G401 (cell line): ENCODE measurements at regions not wholly inside any gene's neighbourhood (a gene's known extent, or its start where the extent isn't known, plus 50 kb on each side); places are given as distances from the start of the nearest gene placed in this dataset.
"Not testable (repeated sequence)": the region's sequence is repeated elsewhere in the genome, so short reads cannot be mapped to it uniquely, and the experiment has no call there.

Experiments
- DNase-seq: peaks from one replicate; pipeline ENCODE4 v3.0.0-alpha.2; 2015; ENCODE audit warnings: low spot score
- in situ Hi-C: cut with HindIII; loops from 2 replicates; pipeline ENCODE4 v1.10.0; 2016; ENCODE audit warnings: low sequenced_read_pairs, mixed read lengths

DNA sequence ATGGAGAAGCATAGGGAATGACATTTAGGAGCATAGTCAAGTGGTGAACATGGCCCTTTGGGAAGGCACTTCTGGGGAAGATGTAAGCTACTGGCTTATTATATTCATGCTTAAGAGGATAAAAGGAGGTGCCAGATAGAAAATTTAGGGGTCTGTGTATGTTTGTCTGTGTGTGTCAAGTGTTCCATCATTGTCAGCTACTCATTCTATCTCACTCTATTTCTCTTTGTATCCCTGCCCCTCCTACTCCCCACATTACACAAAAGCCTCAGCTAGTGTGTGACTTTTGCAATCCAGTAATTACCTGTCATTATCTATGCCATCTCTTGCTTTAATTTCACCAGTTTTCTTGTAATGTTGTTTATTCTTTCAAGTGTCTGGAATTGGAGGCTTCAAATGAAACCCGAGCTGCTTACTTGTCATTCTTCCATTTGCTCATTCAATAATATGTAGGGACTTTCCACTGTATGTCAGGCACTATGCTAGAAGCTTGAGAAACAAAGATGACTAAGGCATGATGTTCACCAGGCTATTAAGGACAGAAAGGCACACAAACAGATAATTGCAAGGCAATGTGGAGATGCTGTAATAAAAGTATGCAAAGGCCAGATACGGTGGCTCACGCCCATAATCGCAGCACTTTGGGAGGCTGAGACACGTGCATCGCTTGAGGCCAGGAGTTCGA lies 229.8 kb upstream of the TEX13C start:
- in situ Hi-C loops: no loop called here
- no peak for DNase-seq

DNA sequence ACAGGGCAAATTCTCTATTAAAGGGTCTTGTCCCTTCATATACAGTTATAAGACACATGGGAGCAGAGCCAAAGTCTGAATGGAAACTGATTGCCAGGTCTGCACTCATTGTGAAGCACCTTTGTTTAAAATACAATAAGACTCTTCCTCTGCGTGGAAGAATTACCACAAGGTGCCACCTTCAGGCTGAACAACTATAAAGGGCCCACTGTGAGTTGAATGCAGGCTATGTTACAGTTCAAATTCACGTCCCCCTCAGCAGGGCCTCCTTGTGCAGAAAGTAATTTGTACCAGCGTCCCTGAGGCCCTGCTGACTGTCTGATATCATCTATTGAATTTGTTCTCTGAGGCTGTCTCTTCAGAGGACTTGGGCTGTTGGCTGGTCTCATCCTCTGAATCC lies 225.8 kb upstream of the TEX13C start:
- in situ Hi-C loops: no loop called here
- DNase-seq: no peak

DNA sequence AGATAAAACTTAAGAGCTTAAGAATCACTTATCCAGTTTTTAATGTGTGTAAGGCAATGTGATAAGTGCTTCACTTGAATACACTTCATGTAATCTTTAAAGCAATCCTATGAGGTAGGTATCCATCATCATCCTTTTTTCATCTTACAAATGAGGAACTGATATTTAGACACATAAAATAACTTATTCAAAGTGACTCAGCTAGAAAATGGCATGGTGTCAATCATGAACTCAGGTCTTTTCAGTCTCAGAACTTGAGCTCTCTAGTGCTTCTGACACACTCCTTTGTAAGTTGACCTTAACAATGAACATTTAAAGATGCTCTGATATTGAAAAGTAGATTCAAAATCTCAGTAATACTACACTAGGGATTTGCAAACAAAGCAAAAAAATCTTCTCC lies 224.8 kb upstream of the TEX13C start:
- in situ Hi-C loops: no loop called here
- no peak for DNase-seq

DNA sequence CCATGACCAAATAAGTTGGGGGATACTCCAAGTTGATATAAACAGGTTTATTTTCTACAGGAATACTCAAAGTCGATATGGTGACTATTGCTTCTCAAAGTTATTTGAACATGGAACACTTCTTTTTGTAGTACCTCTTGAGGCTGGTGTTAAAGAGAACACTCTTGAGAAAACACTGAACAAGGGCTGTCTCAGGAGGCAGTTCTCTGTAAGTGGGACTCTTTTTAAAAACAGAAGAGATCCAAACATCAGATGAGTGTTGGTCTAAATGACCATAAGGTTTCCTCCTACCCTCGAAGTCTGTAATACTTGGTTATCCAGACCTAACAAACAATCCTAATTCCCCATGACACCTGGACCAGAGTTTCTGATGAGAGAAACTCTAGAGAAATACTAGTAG lies 223.2 kb upstream of the TEX13C start:
- in situ Hi-C loops: no loop called here
- DNase-seq: no peak

DNA sequence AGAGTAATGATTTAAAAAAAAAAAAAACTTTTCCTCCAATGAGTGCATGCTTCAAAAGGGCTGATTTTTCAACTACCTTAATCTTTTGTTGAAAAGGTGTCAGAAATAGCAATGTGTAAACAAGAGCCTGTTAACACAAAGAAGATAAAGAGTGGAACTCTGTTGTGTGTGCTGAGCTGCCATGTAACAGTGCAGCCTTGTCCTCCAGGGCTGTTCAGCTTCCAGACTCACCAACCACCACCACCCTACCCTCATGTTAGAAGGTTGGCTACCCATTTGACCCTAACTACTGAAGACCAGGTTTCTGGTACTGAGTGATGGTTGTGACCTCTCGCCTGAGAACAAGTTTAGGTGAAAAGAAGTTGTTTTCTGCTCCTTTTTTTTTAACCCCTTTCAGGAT lies 222.8 kb upstream of the TEX13C start:
- in situ Hi-C loops: no loop called here
- DNase-seq: no peak

DNA sequence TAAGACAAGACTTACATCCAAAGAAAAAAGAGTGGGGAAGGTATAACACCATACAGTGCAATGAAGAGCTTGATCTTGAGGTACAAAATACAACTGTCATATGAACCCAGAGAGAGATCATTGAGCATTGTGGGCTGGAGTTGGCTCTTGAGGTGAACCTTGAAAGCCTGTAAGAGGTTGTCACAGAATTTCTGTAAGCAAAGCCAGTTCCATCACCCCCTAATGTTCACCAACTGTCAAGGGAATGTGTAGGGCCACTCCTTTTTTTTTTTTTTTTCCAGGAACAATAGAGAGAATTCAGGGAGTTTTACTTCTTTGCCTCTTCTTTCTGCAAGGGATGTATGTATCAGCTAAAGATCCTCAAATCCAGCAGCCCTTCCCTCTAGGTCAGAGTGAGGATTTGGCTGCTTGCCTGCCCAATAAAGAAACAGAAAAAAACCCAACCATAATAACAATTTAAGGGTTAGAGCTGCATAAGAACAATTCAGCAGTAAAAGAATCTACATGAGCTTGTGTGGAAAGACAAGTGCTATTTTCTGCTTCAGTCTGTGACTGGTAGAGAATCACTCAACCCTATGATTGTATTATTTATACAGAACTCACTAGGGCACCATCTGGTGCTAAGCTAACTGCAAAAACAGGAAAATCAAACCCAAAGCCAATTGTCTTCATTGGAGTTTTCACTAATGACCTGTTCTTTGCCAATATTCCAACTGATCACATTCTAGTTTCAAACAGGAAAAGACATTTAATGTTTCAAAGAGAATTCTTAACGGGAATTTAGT lies 217.5 kb upstream of the TEX13C start:
- in situ Hi-C loops: no loop called here
- DNase-seq: peak; percentile 83

DNA sequence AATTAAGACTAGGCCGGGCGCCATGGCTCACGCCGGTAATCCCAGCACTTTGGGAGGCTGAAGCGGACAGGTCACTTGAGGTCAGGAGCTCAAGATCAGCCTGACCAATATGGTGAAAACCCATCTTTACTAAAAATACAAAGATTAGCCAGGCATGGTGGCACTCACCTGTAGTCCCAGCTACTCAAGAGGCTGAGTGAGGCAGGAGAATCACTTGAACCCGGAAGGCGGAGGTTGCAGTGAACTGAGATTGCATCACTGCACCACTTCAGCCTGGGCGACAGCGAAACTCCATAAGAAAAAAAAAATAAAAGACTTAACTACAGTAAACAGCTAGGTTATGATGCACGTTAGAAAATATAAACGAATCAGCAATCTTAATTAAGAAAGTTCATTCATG lies 216.0 kb upstream of the TEX13C start:
- in situ Hi-C loops: no loop called here
- no peak for DNase-seq

DNA sequence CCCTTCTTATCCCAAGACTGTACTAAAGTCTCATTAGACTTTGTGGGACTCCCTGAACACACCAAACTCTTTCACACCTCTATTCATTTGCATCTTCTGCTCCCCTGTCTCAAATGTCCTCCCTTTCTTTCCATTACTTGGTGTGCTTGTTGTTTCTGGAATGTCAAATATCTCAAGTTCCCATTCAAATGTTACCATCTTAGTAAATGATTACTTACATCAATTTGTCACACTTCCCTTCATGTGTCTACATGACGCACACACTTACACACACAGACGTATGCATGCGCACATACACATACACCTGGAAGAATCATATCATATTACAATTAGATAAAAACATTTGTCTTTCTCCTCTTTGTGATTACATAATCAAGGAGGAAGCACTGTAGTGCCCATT lies 210.8 kb upstream of the TEX13C start:
- DNase-seq: no peak
- in situ Hi-C loops: no loop called here

DNA sequence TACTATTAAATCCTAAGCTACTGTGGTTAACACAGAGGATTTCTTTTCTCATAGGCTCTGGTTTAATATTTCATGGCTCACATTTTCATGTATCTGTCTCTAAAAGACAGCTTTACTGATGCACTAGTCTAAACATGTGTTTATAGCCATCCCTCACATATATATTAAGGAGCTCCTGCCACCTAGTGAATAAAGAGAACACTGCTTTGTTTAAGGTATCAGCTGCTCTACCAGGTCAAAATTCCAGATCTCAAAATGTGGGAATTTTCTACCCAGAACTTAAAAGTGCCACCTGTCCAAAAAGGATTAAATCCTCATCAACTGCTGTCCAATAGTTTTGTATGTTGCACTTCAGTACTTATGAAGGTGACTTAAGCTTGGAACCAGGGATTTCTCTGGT lies 188.5 kb upstream of the TEX13C start:
- in situ Hi-C loops: no loop called here
- no peak for DNase-seq

DNA sequence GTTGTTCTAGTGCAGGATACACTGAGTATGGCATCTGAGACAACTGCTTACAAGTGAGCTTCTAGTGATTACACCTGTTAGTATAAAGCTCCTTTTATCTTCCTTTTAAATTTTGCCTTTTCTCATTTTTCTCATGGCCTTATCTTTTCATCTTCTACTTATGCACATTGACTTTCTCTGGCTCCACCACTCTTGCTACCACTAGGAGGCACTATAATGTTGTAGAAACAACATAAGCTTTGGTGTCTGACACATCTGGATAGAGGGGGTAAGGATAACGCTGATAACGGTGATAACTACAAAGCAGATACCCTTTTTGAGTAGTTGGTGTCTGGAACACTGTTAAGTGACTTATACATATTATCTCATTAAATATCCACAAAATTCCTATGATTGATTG lies 187.4 kb upstream of the TEX13C start:
- no peak for DNase-seq
- in situ Hi-C loops: no loop called here

DNA sequence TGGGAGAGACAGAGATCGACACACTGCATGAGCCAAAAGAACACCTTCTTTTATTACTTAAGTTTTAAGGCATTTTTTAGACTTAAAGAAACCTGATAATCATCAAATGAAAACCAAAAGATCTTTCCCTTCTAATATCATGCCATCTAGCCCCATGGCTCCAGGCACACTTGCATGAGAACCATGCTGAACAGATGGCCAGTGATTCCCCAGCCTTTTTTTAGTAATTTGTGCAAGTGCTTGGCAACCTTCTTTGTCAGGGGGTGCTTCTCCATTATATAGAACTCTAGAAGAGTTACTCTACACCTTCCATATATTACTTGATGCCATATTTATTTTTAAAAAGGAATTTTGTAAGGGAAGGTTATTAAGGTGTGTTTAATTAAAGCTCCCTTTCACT lies 182.2 kb upstream of the TEX13C start:
- in situ Hi-C loops: no loop called here
- DNase-seq: peak; percentile 74

DNA sequence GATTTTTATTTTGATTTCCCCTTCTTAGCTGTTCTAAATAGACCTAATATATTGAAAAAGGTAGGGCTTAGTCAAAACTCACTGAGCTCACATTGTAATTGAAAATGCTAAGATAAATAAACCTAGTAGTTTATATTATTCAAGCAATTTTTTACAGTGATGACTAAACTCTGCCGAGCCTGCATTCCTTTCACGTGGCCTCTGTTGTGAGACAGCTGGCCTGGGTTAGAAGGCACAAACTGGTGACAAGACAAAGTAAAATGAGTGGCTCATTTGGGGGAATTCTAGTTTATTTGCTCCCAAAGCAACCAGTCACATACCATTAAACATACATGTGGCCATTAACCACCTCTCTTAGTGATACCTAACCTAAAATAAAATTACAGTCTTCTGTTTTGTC lies 169.4 kb upstream of the TEX13C start:
- in situ Hi-C loops: no loop called here
- DNase-seq: no peak

DNA sequence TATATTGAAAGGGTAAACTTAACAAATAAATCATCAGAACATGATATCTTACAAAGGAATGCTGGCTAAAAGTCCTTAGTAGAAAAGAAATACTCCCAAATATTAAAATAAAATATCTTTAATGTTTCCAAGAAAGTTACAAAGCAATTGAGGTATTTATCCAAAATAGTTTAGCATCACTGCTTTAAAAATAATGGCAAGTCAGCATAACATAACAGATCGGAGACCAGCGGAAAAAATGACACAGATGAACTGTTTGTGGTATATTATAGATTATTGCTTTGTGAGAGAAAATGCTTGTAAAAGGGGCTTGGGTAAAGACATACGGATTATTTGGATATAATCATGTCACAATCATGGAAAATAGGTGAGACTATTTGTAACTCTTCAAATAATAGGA lies 168.5 kb upstream of the TEX13C start:
- in situ Hi-C loops: no loop called here
- no peak for DNase-seq

DNA sequence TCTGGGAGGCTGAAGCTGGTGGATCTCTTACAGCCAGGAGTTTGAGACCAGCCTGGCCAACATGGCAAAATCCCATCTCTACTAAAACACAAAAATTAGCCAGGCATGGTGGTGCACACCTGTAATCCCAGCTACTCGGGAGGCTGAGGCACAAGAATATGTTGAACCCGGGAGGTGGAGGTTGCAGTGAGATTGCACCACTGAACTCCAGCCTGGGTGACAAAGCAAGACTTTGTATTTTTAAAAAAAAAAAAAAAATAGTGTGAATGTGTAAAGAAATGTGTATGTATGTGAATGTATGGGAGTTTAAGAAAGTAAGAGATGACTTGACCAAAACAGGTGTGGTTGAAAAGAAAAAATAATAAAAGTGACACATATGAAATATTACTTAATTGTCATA lies 167.7 kb upstream of the TEX13C start:
- in situ Hi-C loops: no loop called here

DNA sequence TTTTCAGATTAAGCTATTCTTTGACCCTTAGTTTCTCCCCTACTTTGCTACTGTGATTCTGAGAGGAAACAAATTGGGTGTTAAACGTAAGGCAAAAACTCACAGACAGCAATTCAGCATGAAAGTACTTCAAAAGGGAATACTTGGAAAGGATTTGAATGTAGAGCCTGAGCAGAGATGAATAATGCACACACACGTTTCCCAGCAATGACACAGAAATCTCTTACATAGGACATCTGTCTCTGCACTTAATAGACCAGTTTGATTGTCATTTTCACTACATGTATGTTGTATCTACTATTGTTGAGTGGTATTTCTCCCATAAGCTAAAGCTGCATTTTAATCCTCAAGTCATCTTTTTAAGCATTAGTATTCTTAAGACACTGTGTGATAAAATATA lies 166.1 kb upstream of the TEX13C start:
- in situ Hi-C loops: no loop called here
- DNase-seq: no peak

More for the DNA sequence above, 167.7 kb upstream of the TEX13C start:
- no peak for DNase-seq

DNA sequence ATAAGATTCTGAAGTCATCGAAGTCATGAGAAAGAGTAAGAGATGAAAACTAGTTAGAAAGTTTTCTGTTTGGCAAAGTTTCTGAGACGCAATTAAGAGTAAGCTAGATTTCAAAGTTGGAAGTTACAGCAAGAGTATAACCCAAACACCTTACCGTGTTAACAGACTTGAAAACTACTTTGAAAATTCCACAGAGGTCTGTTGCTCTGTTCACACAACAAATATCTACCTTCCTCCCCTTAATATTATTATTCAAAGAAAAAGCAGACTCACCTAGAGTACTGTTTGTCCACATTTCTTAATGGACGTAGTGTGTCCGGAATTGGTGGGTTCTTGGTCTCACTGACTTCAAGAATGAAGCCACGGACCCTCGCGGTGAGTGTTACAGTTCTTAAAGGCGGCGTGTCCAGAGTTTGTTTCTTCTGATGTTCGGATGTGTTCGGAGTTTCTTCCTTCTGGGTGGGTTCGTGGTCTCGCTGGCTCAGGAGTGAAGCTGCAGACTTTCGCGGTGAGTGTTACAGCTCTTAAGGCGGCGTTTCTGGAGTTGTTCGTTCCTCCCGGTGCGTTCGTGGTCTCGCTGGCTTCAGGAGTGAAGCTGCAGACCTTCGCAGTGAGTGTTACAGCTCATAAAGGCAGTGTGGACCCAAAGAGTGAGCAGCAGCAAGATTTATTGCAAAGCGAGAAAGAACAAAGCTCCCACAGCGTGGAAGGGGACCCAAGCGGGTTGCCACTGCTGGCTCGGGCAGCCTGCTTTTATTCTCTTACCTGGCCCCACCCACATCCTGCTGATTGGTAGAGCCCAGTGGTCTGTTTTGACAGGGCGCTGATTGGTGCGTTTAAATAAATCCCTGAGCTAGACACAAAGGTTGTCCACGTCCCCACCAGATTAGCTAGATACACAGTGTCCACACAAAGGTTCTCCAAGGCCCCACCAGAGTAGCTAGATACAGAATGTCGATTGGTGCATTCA lies 165.1 kb upstream of the TEX13C start:
- in situ Hi-C loops, DNase-seq: not testable (repeated sequence)

DNA sequence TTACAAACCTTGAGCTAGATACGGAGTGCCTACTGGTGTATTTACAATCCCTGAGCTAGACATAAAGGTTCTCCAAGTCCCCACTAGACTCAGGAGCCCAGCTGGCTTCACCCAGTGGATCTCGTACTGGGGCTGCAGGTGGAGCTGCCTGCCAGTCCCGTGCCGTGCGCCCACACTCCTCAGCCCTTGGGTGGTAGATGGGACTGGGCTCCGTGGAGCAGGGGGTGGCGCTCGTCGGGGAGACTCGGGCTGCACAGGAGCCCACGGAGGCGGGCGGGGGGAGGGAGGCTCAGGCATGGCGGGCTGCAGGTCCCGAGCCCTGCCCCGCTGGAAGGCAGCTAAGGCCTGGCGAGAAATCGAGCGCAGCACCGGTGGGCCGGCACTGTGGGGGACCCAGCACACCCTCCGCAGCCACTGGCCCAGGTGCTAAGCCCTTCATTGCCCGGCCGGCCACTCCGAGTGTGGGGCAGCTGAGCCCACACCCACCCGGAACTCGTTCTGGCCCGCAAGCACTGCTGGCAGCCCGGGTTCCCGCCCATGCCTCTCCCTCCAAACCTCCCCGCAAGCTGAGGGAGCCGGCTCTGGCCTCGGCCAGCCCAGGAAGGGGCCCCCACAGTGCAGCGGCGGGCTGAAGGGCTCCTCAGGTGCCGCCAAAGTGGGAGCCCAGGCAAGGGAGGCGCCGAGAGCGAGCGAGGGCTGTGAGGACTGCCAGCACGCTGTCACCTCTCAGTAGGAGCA lies 164.2 kb upstream of the TEX13C start:
- DNase-seq, in situ Hi-C loops: not testable (repeated sequence)

DNA sequence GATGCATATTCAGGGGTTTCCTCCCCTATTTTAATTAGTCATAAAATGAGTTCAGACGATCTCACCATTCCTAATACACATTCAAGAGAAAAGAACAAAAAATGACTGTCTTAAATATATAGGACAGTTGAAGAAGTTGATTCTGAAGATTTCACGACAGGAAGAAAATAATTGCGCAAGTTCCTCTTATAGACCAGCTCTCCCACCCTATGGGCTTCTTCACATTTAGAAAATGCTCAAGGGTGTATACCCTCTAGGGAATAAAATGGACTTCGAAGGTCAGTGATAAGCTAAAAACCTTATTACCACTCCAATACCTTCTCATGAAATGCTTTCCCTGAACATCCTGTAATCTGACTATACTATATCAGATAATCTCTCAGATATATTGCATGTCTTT lies 149.2 kb upstream of the TEX13C start:
- in situ Hi-C loops: no loop called here
- DNase-seq: no peak

DNA sequence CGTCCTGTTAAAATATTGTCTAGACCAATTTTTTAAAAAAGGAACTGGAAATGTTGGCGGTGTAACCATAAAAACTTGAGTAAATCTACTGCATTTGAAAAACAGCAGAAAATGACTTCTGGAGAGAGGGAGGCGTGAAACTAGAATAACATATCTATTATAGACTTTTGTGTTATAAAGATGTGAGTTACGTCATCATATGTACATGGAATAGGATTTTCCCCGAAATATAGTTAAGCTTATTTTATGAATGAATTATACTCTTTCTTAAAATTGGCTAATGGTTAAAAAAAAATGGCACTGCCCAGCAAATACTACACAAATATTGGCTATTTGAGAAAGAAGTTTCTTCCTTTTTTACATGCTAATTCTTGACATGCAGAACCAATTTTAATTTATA lies 147.1 kb upstream of the TEX13C start:
- no peak for DNase-seq
- in situ Hi-C loops: no loop called here
